NAMALWA (cell line): ENCODE measurements at regions not wholly inside any gene's neighbourhood (a gene's known extent, or its start where the extent isn't known, plus 50 kb on each side); places are given as distances from the start of the nearest gene placed in this dataset.
"Not testable (repeated sequence)": the region's sequence is repeated elsewhere in the genome, so short reads cannot be mapped to it uniquely, and the experiment has no call there.

ENCODE experiments used
- DNase-seq: peaks from one replicate; pipeline ENCODE4 v3.0.0-alpha.2; 2015; ENCODE audit warnings: low spot score

- no peak for DNase-seq
These were observed 301.1 kb downstream of the PAX3 start for GRCh38 chr2:221997683-221998082.

GRCh38 chr2:221997100-221997499 lies 301.7 kb downstream of the PAX3 start:
- no peak for DNase-seq

- DNase-seq = no peak
These were observed 303.9 kb downstream of the PAX3 start for GRCh38 chr2:221994926-221995325.

GRCh38 chr2:221984376-221984775 lies 314.4 kb downstream of the PAX3 start:
- DNase-seq = not testable (repeated sequence)

GRCh38 chr2:221981912-221982470 lies 316.8 kb downstream of the PAX3 start:
- DNase-seq = peak; percentile 8

- no peak for DNase-seq
These were observed 323.6 kb downstream of the PAX3 start for GRCh38 chr2:221975151-221975550.

GRCh38 chr2:221973902-221974301 lies 324.9 kb downstream of the PAX3 start:
- DNase-seq = no peak

- no peak for DNase-seq
These were observed 325.3 kb downstream of the PAX3 start for GRCh38 chr2:221973502-221973901.

- DNase-seq = no peak
These were observed 325.9 kb downstream of the PAX3 start for GRCh38 chr2:221972813-221973478.

- no peak for DNase-seq
These were observed 328.4 kb downstream of the PAX3 start for GRCh38 chr2:221970389-221970788.

- DNase-seq = no peak
These were observed 329.0 kb downstream of the PAX3 start for GRCh38 chr2:221969830-221970144.

- peak; percentile 67 for DNase-seq
These were observed 329.5 kb downstream of the PAX3 start for GRCh38 chr2:221969087-221969829.

GRCh38 chr2:221962186-221962585 lies 336.6 kb downstream of the PAX3 start:
- no peak for DNase-seq

GRCh38 chr2:221961561-221961960 lies 337.2 kb downstream of the PAX3 start:
- DNase-seq = no peak

- DNase-seq = no peak
These were observed 340.6 kb downstream of the PAX3 start for GRCh38 chr2:221958224-221958623.

GRCh38 chr2:221948076-221948475 lies 350.7 kb downstream of the PAX3 start:
- no peak for DNase-seq

GRCh38 chr2:221944452-221944851 lies 354.3 kb downstream of the PAX3 start:
- DNase-seq = not testable (repeated sequence)

GRCh38 chr2:221943076-221943810 lies 355.6 kb downstream of the PAX3 start:
- no peak for DNase-seq

- no peak for DNase-seq
These were observed 359.3 kb upstream of the EPHA4 start for GRCh38 chr2:221931251-221931991.

GRCh38 chr2:221929259-221929658 lies 357.2 kb upstream of the EPHA4 start:
- no peak for DNase-seq

- no peak for DNase-seq
These were observed 354.2 kb upstream of the EPHA4 start for GRCh38 chr2:221926327-221926726.

GRCh38 chr2:221924576-221924975 lies 352.5 kb upstream of the EPHA4 start:
- DNase-seq = no peak
